NCI-H1417 (cell line): ENCODE measurements at regions not wholly inside any gene's neighbourhood (a gene's known extent, or its start where the extent isn't known, plus 50 kb on each side); places are given as distances from the start of the nearest gene placed in this dataset.
A peak's percentile ranks its signal among the peaks of the same experiment; 100 is the strongest.

Experiments
- DNase-seq, 3 experiments: peaks; one replicate each; lab custom pipeline; 2025; lab: John Stamatoyannopoulos, UW

GRCh38 chr1:106677181-106677580 lies 379.3 kb upstream of the PRMT6 start:
- no peak for DNase-seq

- DNase-seq, result no peak
Measured at GRCh38 chr1:106677721-106678120, 378.8 kb upstream of the PRMT6 start.

GRCh38 chr1:106678279-106679050 lies 378.0 kb upstream of the PRMT6 start:
- DNase-seq, result no peak

GRCh38 chr1:106680216-106680615 lies 376.3 kb upstream of the PRMT6 start:
- no peak for DNase-seq

GRCh38 chr1:106680776-106681344 lies 375.6 kb upstream of the PRMT6 start:
- DNase-seq, result peak in 1 of 3 experiments; percentile 25

- no peak for DNase-seq
Measured at GRCh38 chr1:106681939-106682522, 374.4 kb upstream of the PRMT6 start.

- DNase-seq, result peak in 2 of 3 experiments; percentile 0 to 38
Measured at GRCh38 chr1:106688446-106688845, 368.0 kb upstream of the PRMT6 start.

- no peak for DNase-seq
Measured at GRCh38 chr1:106698660-106699059, 357.8 kb upstream of the PRMT6 start.

- DNase-seq, result no peak
Measured at GRCh38 chr1:106699433-106699832, 357.0 kb upstream of the PRMT6 start.

- no peak for DNase-seq
Measured at GRCh38 chr1:106700211-106700610, 356.3 kb upstream of the PRMT6 start.

GRCh38 chr1:106705971-106706370 lies 350.5 kb upstream of the PRMT6 start:
- DNase-seq, result no peak

GRCh38 chr1:106717591-106717990 lies 338.9 kb upstream of the PRMT6 start:
- DNase-seq, result no peak

GRCh38 chr1:106721790-106722189 lies 334.7 kb upstream of the PRMT6 start:
- DNase-seq, result no peak

GRCh38 chr1:106722466-106722865 lies 334.0 kb upstream of the PRMT6 start:
- no peak for DNase-seq

- DNase-seq, result no peak
Measured at GRCh38 chr1:106727171-106727570, 329.3 kb upstream of the PRMT6 start.

- DNase-seq, result peak in 2 of 3 experiments; percentile 18 to 70
Measured at GRCh38 chr1:106746448-106747085, 309.9 kb upstream of the PRMT6 start.

- DNase-seq, result no peak
Measured at GRCh38 chr1:106747232-106747631, 309.2 kb upstream of the PRMT6 start.

- DNase-seq, result no peak
Measured at GRCh38 chr1:106747791-106748190, 308.7 kb upstream of the PRMT6 start.

GRCh38 chr1:106748606-106749005 lies 307.9 kb upstream of the PRMT6 start:
- no peak for DNase-seq

- no peak for DNase-seq
Measured at GRCh38 chr1:106749491-106749890, 307.0 kb upstream of the PRMT6 start.

- DNase-seq, result no peak
Measured at GRCh38 chr1:106749906-106750305, 306.6 kb upstream of the PRMT6 start.

GRCh38 chr1:106751002-106751401 lies 305.5 kb upstream of the PRMT6 start:
- DNase-seq, result no peak

GRCh38 chr1:106753066-106753465 lies 303.4 kb upstream of the PRMT6 start:
- DNase-seq, result no peak
